GM12891 (cell line): ENCODE measurements at regions not wholly inside any gene's neighbourhood (a gene's known extent, or its start where the extent isn't known, plus 50 kb on each side); places are given as distances from the start of the nearest gene placed in this dataset.
"Not testable (repeated sequence)": the region's sequence is repeated elsewhere in the genome, so short reads cannot be mapped to it uniquely, and the experiment has no call there.

Experiments
- DNase-seq: peaks from one replicate; pipeline ENCODE4 v3.0.0; 2011; ENCODE audit warnings: low spot score; ENCODE audit not compliant: insufficient read length
- FAIRE-seq: peaks from 2 replicates; lab custom pipeline; 2011; peaks lifted over from hg19 to GRCh38; lab: Jason Lieb, UNC
- PAX5 ChIP-seq: IDR thresholded peaks from 2 replicates; pipeline ENCODE4 v1.6.1; 2011; ENCODE audit warnings: low read length, moderate library complexity, mild to moderate bottlenecking; ENCODE audit not compliant: insufficient read depth, severe bottlenecking
- POLR2A ChIP-seq: IDR thresholded peaks from 2 replicates; pipeline ENCODE4 v1.6.1; 2011; ENCODE audit warnings: low read depth, low read length, control low read depth
- POLR2AphosphoS5 ChIP-seq: IDR thresholded peaks from 2 replicates; pipeline ENCODE4 v1.6.1; 2011; ENCODE audit warnings: low read depth, low read length, control low read depth
- POU2F2 ChIP-seq: IDR thresholded peaks from 2 replicates; pipeline ENCODE4 v1.6.1; 2011; ENCODE audit warnings: low read depth, mild to moderate bottlenecking, control low read depth, low read length, moderate library complexity
- SPI1 ChIP-seq: IDR thresholded peaks from 2 replicates; pipeline ENCODE4 v1.6.1; 2011; ENCODE audit warnings: low read depth, low read length, control low read depth
- TAF1 ChIP-seq: IDR thresholded peaks from 2 replicates; pipeline ENCODE4 v1.6.1; 2011; ENCODE audit warnings: low read depth, low read length, control low read depth

- DNase-seq, FAIRE-seq: not testable (repeated sequence)
Measured at GRCh38 chr2:97431169-97431725, 158.4 kb downstream of the ANKRD36B start.

GRCh38 chr2:97422376-97422775 lies 167.3 kb downstream of the ANKRD36B start:
- FAIRE-seq, DNase-seq: not testable (repeated sequence)

DNA sequence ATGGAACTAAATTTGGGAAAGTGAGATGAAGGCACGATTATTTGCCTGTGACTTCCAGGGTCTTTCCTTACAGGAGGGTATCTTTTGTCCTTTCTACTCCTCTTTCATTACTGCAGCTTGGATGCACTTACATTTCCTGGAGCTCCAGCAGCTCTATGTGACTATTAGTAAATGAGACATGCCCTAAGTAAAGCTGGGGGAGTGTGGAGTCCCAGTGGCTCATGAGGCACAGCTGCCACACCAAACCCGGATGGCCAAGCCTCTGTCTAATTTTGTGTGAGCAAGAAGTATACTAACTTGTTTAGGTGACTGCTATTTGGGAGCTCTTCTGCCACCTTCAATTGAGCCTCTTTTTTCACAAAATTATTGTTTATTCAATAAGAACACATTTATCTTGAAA lies 183.3 kb downstream of the ANKRD36B start:
- not testable (repeated sequence) for FAIRE-seq, DNase-seq

DNA sequence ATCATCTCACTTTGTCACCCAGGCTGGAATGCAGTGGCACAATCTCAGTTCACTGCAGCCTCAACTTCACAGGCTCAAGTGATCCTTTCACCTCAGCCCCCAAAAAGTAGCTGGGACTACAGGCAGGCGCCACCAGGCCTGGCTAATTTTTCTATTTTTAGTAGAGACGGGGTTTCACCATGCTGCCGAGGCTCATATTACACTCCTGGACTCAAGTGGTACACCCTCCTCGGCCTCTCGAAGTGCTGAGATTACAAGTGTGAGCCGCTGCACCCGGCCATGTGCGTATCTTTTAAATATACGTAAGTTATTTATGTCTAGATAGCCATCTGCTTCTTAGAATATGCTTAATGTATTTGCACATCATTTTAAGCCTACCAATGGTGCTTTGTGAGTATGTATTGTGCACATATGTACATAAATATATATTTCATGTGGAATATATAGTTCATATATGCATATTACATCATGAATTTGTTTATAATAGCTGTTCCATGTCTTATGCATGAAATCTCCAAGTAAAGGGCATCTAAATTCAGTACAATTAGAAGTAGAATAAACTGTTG lies 184.4 kb downstream of the ANKRD36B start:
- DNase-seq: not testable (repeated sequence)

GRCh38 chr2:97402678-97403077 lies 187.0 kb downstream of the ANKRD36B start:
- not testable (repeated sequence) for DNase-seq, FAIRE-seq

More for the DNA sequence above, 184.4 kb downstream of the ANKRD36B start:
- FAIRE-seq: not testable (repeated sequence)

GRCh38 chr2:97395691-97396090 lies 194.0 kb downstream of the ANKRD36B start:
- not testable (repeated sequence) for DNase-seq, FAIRE-seq

- DNase-seq, FAIRE-seq: not testable (repeated sequence)
Measured at GRCh38 chr2:97385803-97386202, 203.9 kb downstream of the ANKRD36B start.

- not testable (repeated sequence) for DNase-seq, FAIRE-seq
Measured at GRCh38 chr2:97375913-97376312, 213.8 kb downstream of the ANKRD36B start.

DNA sequence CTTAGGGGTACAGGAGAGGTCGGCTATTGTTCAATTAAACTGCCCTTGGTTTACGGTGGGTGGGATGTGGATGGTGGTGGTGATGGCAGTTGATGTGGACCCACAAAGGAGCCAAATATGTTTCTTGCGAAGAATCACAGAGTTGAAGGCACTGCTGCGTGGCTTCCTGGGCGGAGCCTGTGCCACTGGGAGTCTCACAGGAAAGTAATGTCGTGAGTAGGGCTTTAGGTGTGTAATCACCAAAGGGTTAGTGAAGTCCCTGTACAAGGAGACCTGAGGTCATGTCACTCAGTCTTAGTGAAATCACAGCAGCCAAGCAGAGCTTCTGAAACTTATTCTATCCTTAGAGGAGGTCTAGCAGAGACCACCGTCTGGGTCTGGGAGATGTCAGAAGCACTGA lies 215.3 kb downstream of the ANKRD36B start:
- not testable (repeated sequence) for DNase-seq, FAIRE-seq

- not testable (repeated sequence) for FAIRE-seq
Measured at GRCh38 chr2:97363159-97363558, 226.5 kb downstream of the ANKRD36B start.

DNA sequence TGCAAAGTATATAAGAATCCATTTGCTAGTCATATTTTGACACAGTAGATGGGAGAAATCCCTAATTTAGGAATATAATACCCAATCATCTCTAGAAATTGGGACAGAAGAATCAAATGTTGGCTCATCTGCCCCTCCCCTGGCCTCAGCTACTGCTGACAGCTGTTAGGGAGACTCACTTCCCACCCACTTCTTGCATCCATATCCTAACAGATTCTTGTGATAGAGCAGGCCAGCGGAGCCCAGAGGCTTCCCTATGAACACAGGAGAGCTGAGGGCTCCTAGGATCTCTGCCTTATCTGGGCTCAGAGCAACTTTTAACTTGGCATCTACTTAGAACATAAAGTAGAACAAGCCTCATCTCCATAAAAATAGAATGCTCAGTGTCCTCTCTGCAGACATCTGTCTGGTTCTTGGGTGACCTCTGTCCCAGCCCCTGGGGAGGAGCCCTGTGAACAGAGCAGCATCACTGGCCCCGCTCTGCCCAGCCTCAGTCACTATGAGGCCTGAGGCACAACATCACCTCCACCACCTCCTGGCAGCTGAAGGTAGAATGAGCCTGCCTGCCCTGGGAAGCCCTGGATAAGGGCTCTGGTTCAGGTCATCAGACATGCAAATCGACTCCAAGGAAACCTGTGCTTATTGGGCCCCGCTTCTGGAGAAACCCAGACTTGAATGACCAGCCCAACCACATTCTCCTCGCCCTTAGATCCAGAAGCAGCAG lies 229.7 kb downstream of the ANKRD36B start:
- TF ChIP-seq TAF1: no peak
- TF ChIP-seq POLR2AphosphoS5: no peak
- TF ChIP-seq POU2F2: no peak
- TF ChIP-seq SPI1: no peak
- TF ChIP-seq POLR2A: no peak
- no peak for TF ChIP-seq PAX5
- FAIRE-seq: no peak
- DNase-seq: no peak

More at GRCh38 chr2:97363159-97363558, 226.5 kb downstream of the ANKRD36B start:
- not testable (repeated sequence) for DNase-seq

- TF ChIP-seq POU2F2 (no peak), TAF1 (no peak), SPI1 (no peak), PAX5 (no peak), POLR2A (no peak), POLR2AphosphoS5 (no peak)
- DNase-seq (no peak), FAIRE-seq (no peak)
Measured at GRCh38 chr2:97355887-97356286, 233.8 kb downstream of the ANKRD36B start.

GRCh38 chr2:97355176-97355575 lies 234.5 kb downstream of the ANKRD36B start:
- TF ChIP-seq POU2F2: no peak
- no peak for TF ChIP-seq PAX5
- no peak for TF ChIP-seq POLR2AphosphoS5
- no peak for TF ChIP-seq TAF1
- no peak for TF ChIP-seq SPI1
- TF ChIP-seq POLR2A: no peak
- DNase-seq (no peak), FAIRE-seq (no peak)
